Stomach (tissue), 4 donors: ENCODE measurements at regions not wholly inside any gene's neighbourhood (a gene's known extent, or its start where the extent isn't known, plus 50 kb on each side); places are given as distances from the start of the nearest gene placed in this dataset.

Experiments
- EP300 ChIP-seq: sonication (generic); formaldehyde crosslinking; IDR thresholded peaks from one replicate; pipeline ENCODE4 v1.6.1; 2017; ENCODE audit warnings: antibody characterized with exemption
- POLR2A ChIP-seq, 4 donors: fragments of 450-650 bp; IDR thresholded peaks; one replicate each; pipeline ENCODE4 v1.6.1; 2016; ENCODE audit warnings: antibody characterized with exemption in 4 of 4, control low read depth in 2 of 4, mild to moderate bottlenecking in 1 of 4, moderate library complexity in 1 of 4
- POLR2AphosphoS5 ChIP-seq, 3 donors: sonication (generic); formaldehyde crosslinking; IDR thresholded peaks; one replicate each; pipeline ENCODE4 v1.6.1; 2016; ENCODE audit warnings: antibody characterized with exemption in 3 of 3
- TF ChIP-seq, protein P1 (sequence below), 7 experiments: fragments of 450-650 bp in 4 of 7; fragments of 200-600 bp in 3 of 7; sonication (generic) in 3 of 7; IDR thresholded peaks; one replicate each; pipeline ENCODE4 v1.5.1; 2016 to 2019; ENCODE audit warnings: antibody characterized with exemption in 7 of 7, control low read depth in 2 of 7, mild to moderate bottlenecking in 1 of 7

DNA sequence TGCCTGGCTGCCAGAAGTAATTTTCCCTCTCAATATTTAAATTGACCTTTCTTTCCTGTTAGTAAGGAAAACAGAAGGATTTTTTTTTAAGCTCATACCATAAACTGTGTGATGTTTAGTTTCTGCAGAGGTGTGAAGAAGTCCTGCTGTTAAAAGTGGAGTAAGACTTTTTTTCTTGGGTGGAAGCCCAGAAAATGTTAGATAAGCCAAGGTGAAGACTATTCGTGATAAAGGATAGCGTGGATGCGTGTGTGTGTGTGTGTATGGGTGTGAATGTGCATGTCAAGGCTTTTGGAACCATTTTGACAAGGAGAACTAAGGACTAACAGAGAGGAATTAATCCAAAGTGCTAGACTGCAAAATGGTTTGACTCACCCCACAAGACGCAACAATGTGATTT, 152.9 kb upstream of the SEL1L start:
- TF ChIP-seq, protein P1, sequence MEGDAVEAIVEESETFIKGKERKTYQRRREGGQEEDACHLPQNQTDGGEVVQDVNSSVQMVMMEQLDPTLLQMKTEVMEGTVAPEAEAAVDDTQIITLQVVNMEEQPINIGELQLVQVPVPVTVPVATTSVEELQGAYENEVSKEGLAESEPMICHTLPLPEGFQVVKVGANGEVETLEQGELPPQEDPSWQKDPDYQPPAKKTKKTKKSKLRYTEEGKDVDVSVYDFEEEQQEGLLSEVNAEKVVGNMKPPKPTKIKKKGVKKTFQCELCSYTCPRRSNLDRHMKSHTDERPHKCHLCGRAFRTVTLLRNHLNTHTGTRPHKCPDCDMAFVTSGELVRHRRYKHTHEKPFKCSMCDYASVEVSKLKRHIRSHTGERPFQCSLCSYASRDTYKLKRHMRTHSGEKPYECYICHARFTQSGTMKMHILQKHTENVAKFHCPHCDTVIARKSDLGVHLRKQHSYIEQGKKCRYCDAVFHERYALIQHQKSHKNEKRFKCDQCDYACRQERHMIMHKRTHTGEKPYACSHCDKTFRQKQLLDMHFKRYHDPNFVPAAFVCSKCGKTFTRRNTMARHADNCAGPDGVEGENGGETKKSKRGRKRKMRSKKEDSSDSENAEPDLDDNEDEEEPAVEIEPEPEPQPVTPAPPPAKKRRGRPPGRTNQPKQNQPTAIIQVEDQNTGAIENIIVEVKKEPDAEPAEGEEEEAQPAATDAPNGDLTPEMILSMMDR (IDR thresholded peaks at IDR 0.05), result no peak
- TF ChIP-seq POLR2A (IDR thresholded peaks at IDR 0.05), result no peak
- TF ChIP-seq POLR2AphosphoS5 (IDR thresholded peaks at IDR 0.05), result no peak
- TF ChIP-seq EP300, result no peak
